ENCODE measurements at regions not wholly inside any gene's neighbourhood (a gene's known extent, or its start where the extent isn't known, plus 50 kb on each side); places are given as distances from the start of the nearest gene placed in this dataset.

DNA sequence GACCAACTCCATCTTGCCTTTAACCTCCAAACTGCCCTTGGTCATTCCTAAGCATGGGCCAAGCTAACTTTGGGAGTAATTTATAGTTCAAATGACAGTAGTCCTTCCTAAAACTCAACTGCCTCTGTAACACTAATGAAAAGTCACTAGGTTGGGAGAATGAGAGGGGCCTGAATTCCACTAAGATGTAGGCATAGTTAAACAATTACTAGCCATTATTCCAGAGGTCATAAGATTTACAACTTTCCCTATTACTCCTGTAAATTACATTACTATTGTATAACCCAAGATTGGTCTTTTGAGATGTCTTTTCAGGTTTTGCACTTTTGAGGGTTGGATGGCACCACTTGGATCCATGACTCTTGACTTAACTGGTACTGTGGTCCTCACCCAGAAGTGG is 94.6 kb downstream of the SPP2 start:
- DNase-seq, result no peak

GRCh38 chr2:234143896-234144295 is 93.4 kb downstream of the SPP2 start:
- no peak for DNase-seq

GRCh38 chr2:234142530-234142929 is 92.0 kb downstream of the SPP2 start:
- DNase-seq, result peak in 1 of 2 experiments; percentile 11

- DNase-seq, result peak in 1 of 2 experiments; percentile 35
Measured at GRCh38 chr2:234139755-234140154, 89.3 kb downstream of the SPP2 start.

DNA sequence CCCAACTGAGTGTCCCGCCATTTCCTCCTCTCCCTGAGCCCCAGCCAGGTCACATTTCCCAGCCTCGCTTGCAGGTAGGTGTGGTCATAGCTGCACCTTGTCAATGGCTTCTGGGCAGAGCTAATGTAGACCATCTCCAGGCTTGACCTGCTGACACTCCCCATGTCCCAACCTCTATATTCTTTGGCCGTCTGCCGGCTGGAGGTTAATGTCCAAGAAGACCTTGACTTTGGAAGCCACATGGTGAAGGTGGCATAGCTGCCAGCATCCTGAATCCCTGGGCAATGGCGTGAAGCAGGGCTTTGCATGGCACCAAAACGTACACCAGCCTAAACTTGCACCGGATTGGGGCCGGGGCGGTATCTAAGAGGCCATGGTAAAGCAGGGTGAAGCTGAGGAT is 88.3 kb downstream of the SPP2 start:
- no peak for DNase-seq

GRCh38 chr2:234137400-234138014 is 87.0 kb downstream of the SPP2 start:
- peak in 1 of 2 experiments; percentile 74 for DNase-seq

GRCh38 chr2:234136461-234136860 is 86.0 kb downstream of the SPP2 start:
- peak in 1 of 2 experiments; percentile 9 for DNase-seq

GRCh38 chr2:234135750-234136221 is 85.3 kb downstream of the SPP2 start:
- DNase-seq, result peak; percentile 51 to 83

DNA sequence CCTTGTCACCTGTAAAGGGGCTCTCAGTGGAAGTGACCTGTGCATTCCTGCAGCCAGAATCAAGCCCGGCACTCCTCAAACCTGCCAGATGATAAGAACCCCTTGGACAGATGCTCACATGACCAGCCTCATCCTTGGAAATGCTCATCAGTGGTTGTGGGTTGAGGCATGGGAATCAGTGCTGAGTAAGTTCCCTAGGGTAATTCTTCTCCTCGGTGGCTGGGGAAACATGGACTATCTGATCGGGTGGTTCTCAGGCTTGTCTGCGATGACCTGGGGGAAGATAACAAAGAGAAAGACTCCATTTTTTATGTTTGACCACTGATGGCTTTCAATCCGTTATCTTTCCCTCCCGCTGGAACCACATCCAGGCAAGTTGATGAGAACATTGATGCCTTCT is 84.0 kb downstream of the SPP2 start:
- no peak for DNase-seq

- DNase-seq, result no peak
Measured at GRCh38 chr2:234133004-234133403, 82.5 kb downstream of the SPP2 start.

- no peak for DNase-seq
Measured at GRCh38 chr2:234130777-234131181, 80.3 kb downstream of the SPP2 start.

DNA sequence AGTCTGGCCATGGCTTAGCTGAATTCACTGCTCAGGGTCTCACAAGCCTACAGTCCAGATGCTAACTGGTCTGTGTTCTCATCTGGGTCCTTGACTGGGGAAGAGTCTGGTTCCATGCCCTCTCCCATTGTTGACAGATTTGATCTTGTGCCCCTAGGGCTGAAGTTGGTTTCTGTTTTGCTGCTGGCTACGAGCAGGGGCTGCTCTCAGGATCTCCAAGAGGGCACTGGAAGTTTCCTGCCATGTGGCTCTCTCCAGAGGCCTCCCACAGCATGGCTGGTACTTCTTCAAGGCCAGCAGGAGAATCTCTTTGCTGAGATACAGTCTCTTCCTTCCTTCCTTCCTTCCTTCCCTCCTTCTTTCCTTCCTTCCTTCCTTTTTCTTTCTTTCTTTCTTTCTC is 78.1 kb downstream of the SPP2 start:
- no peak for DNase-seq

Data from SW 1271 (cell line).